CD4-positive, CD25-positive, alpha-beta regulatory T cell (primary cell): ENCODE measurements at regions not wholly inside any gene's neighbourhood (a gene's known extent, or its start where the extent isn't known, plus 50 kb on each side); places are given as distances from the start of the nearest gene placed in this dataset.

Experiments used
- ATAC-seq, 2 donors: fragments of 150-1000 bp; cut with Tn5 transposase; one replicate each; pipeline ENCODE4 v1.10.0; 2021; ENCODE audit warnings: low read depth in 2 of 2, moderate number of reproducible peaks in 2 of 2, moderate library complexity in 1 of 2
- DNase-seq, 3 donors: peaks; one replicate each; pipeline versions ENCODE4 v3.0.0 to v3.0.0-alpha.2; 2012 to 2022; ENCODE audit warnings: mixed read lengths in 1 of 3
- H3K27ac ChIP-seq: one replicate; pipeline ENCODE4 v1.7.0; 2013; ENCODE audit warnings: mild to moderate bottlenecking, low read length; ENCODE audit not compliant: insufficient read depth, poor library complexity, severe bottlenecking
- H3K27me3 ChIP-seq: one replicate; pipeline ENCODE4 v1.7.0; 2013; ENCODE audit warnings: low read length; ENCODE audit not compliant: control insufficient read depth, insufficient read depth
- H3K36me3 ChIP-seq: one replicate; pipeline ENCODE4 v1.7.0; 2013; ENCODE audit warnings: mild to moderate bottlenecking, low read length, moderate library complexity; ENCODE audit not compliant: control insufficient read depth, insufficient read depth
- H3K4me1 ChIP-seq: 2 replicates; pipeline ENCODE4 v1.7.0; 2013; ENCODE audit warnings: mild to moderate bottlenecking, low read length; ENCODE audit not compliant: insufficient read depth, control insufficient read depth, poor library complexity, severe bottlenecking
- H3K4me3 ChIP-seq: one replicate; pipeline ENCODE4 v1.7.0; 2013; ENCODE audit warnings: low read depth, mild to moderate bottlenecking, low read length, moderate library complexity
- H3K9me3 ChIP-seq, 2 experiments: 1 replicate in 1 of 2; 2 replicates in 1 of 2; pipeline ENCODE4 v1.7.0; 2013; ENCODE audit warnings: low read length in 2 of 2, mild to moderate bottlenecking in 1 of 2, moderate library complexity in 1 of 2; ENCODE audit not compliant: control insufficient read depth in 2 of 2
- H3K27ac Mint-ChIP-seq, 3 donors: one replicate each; pipeline ENCODE4 v1.8.0; 2020 to 2022; ENCODE audit warnings: mild to moderate bottlenecking in 3 of 3, mixed read lengths in 3 of 3, moderate library complexity in 2 of 3
- H3K27me3 Mint-ChIP-seq: one replicate; pipeline ENCODE4 v1.8.0; 2022; ENCODE audit warnings: mild to moderate bottlenecking, mixed read lengths
- H3K36me3 Mint-ChIP-seq: one replicate; pipeline ENCODE4 v1.8.0; 2020; ENCODE audit warnings: mixed read lengths
- H3K4me1 Mint-ChIP-seq, 4 donors: one replicate each; pipeline ENCODE4 v1.8.0; 2020 to 2022; ENCODE audit warnings: mixed read lengths in 4 of 4, mild to moderate bottlenecking in 1 of 4
- H3K4me3 Mint-ChIP-seq, 4 donors: one replicate each; pipeline ENCODE4 v1.8.0; 2020 to 2022; ENCODE audit warnings: mild to moderate bottlenecking in 4 of 4, mixed read lengths in 4 of 4, moderate library complexity in 3 of 4
- H3K9me3 Mint-ChIP-seq, 7 donors: one replicate each; pipeline ENCODE4 v1.8.0; 2020 to 2022; ENCODE audit warnings: mixed read lengths in 7 of 7, mild to moderate bottlenecking in 3 of 7, moderate library complexity in 2 of 7

GRCh38 chr1:56409112-56409691, 170.2 kb downstream of the PLPP3 start:
- no peaks in the 10 kb centered on the region for H3K9me3 ChIP-seq
- H3K27ac Mint-ChIP-seq, result no peak overlapping the region
- no peaks in the 10 kb centered on the region for H3K4me1 Mint-ChIP-seq
- no peaks in the 10 kb centered on the region for H3K36me3 Mint-ChIP-seq
- no peak overlapping the region for H3K27ac ChIP-seq
- H3K27me3 ChIP-seq, result no peaks in the 10 kb centered on the region
- H3K27me3 Mint-ChIP-seq, result no peaks in the 10 kb centered on the region
- peak in 1 of 3 donors; percentile 1 for DNase-seq
- H3K36me3 ChIP-seq, result no peaks in the 10 kb centered on the region
- no peaks in the 10 kb centered on the region for H3K4me1 ChIP-seq
- no peak overlapping the region for H3K4me3 ChIP-seq
- H3K9me3 Mint-ChIP-seq, result peaks cover 0 to 3% (median 1%) of the 10 kb centered on the region in 7 donors
- no peak overlapping the region for H3K4me3 Mint-ChIP-seq
- no peak for ATAC-seq

GRCh38 chr1:56406821-56407220, 172.5 kb downstream of the PLPP3 start:
- Histone ChIP-seq H3K4me1 (no peaks in the 10 kb centered on the region), H3K4me3 (no peak overlapping the region), H3K27ac (no peak overlapping the region), H3K9me3 (no peaks in the 10 kb centered on the region), H3K27me3 (no peaks in the 10 kb centered on the region), H3K36me3 (no peaks in the 10 kb centered on the region)
- no peak overlapping the region for H3K4me3 Mint-ChIP-seq
- H3K9me3 Mint-ChIP-seq, result peaks cover 0 to 3% (median 2%) of the 10 kb centered on the region in 7 donors
- no peak for ATAC-seq
- DNase-seq, result no peak
- no peaks in the 10 kb centered on the region for H3K27me3 Mint-ChIP-seq
- H3K4me1 Mint-ChIP-seq, result no peaks in the 10 kb centered on the region
- H3K27ac Mint-ChIP-seq, result no peak overlapping the region
- H3K36me3 Mint-ChIP-seq, result no peaks in the 10 kb centered on the region

- DNase-seq (no peak), ATAC-seq (no peak)
- Histone ChIP-seq H3K4me3 (no peak overlapping the region), H3K4me1 (no peaks in the 10 kb centered on the region), H3K9me3 (no peaks in the 10 kb centered on the region), H3K27ac (no peak overlapping the region), H3K36me3 (no peaks in the 10 kb centered on the region), H3K27me3 (no peaks in the 10 kb centered on the region)
- Mint-ChIP-seq H3K36me3 (no peaks in the 10 kb centered on the region), H3K4me1 (no peaks in the 10 kb centered on the region), H3K27ac (no peak overlapping the region), H3K9me3 (peaks cover 0 to 5% (median 2%) of the 10 kb centered on the region in 7 donors), H3K4me3 (no peak overlapping the region), H3K27me3 (peaks cover 6% of the 10 kb centered on the region)
These were observed 174.8 kb downstream of the PLPP3 start for GRCh38 chr1:56404561-56405030.

- H3K4me1 Mint-ChIP-seq, result no peaks in the 10 kb centered on the region
- H3K27ac ChIP-seq, result no peak overlapping the region
- no peak for DNase-seq
- H3K27ac Mint-ChIP-seq, result no peak overlapping the region
- H3K4me3 Mint-ChIP-seq, result no peak overlapping the region
- no peaks in the 10 kb centered on the region for H3K4me1 ChIP-seq
- no peaks in the 10 kb centered on the region for H3K27me3 ChIP-seq
- H3K9me3 ChIP-seq, result no peaks in the 10 kb centered on the region
- H3K36me3 ChIP-seq, result no peaks in the 10 kb centered on the region
- no peak for ATAC-seq
- H3K36me3 Mint-ChIP-seq, result no peaks in the 10 kb centered on the region
- peaks cover 6% of the 10 kb centered on the region for H3K27me3 Mint-ChIP-seq
- no peak overlapping the region for H3K4me3 ChIP-seq
- H3K9me3 Mint-ChIP-seq, result peaks cover 0 to 5% (median 1%) of the 10 kb centered on the region in 7 donors
These were observed 175.3 kb downstream of the PLPP3 start for GRCh38 chr1:56404066-56404465.

- Mint-ChIP-seq H3K27me3 (peaks cover 6% of the 10 kb centered on the region), H3K27ac (no peak overlapping the region), H3K9me3 (peaks cover 0 to 5% (median 1%) of the 10 kb centered on the region in 7 donors), H3K36me3 (no peaks in the 10 kb centered on the region), H3K4me1 (no peaks in the 10 kb centered on the region), H3K4me3 (no peak overlapping the region)
- H3K27me3 ChIP-seq, result no peaks in the 10 kb centered on the region
- ATAC-seq (no peak), DNase-seq (no peak)
- H3K9me3 ChIP-seq, result no peaks in the 10 kb centered on the region
- H3K4me1 ChIP-seq, result no peaks in the 10 kb centered on the region
- no peaks in the 10 kb centered on the region for H3K36me3 ChIP-seq
- H3K4me3 ChIP-seq, result no peak overlapping the region
- H3K27ac ChIP-seq, result no peak overlapping the region
These were observed 176.0 kb downstream of the PLPP3 start for GRCh38 chr1:56403321-56403720.

- Mint-ChIP-seq H3K4me1 (no peaks in the 10 kb centered on the region), H3K27ac (no peak overlapping the region), H3K9me3 (peaks cover 0 to 6% (median 3%) of the 10 kb centered on the region in 7 donors), H3K27me3 (peaks cover 6% of the 10 kb centered on the region), H3K4me3 (no peak overlapping the region), H3K36me3 (no peaks in the 10 kb centered on the region)
- no peak overlapping the region for H3K27ac ChIP-seq
- DNase-seq, result no peak
- H3K4me3 ChIP-seq, result no peak overlapping the region
- no peaks in the 10 kb centered on the region for H3K4me1 ChIP-seq
- H3K9me3 ChIP-seq, result no peaks in the 10 kb centered on the region
- H3K27me3 ChIP-seq, result no peaks in the 10 kb centered on the region
- ATAC-seq, result no peak
- no peaks in the 10 kb centered on the region for H3K36me3 ChIP-seq
These were observed 178.2 kb downstream of the PLPP3 start for GRCh38 chr1:56401191-56401590.

- DNase-seq, result no peak
- H3K27ac Mint-ChIP-seq, result peak overlapping the region in 1 of 3 donors; percentile 20
- H3K9me3 Mint-ChIP-seq, result peaks cover 0 to 6% (median 3%) of the 10 kb centered on the region in 7 donors
- H3K27me3 Mint-ChIP-seq, result peaks cover 6% of the 10 kb centered on the region
- no peak overlapping the region for H3K4me3 ChIP-seq
- no peaks in the 10 kb centered on the region for H3K36me3 Mint-ChIP-seq
- H3K9me3 ChIP-seq, result no peaks in the 10 kb centered on the region
- H3K4me1 Mint-ChIP-seq, result no peaks in the 10 kb centered on the region
- H3K4me1 ChIP-seq, result no peaks in the 10 kb centered on the region
- no peaks in the 10 kb centered on the region for H3K27me3 ChIP-seq
- no peak overlapping the region for H3K27ac ChIP-seq
- no peak for ATAC-seq
- no peaks in the 10 kb centered on the region for H3K36me3 ChIP-seq
- H3K4me3 Mint-ChIP-seq, result no peak overlapping the region
These were observed 178.8 kb downstream of the PLPP3 start for GRCh38 chr1:56400526-56400925.

- Histone ChIP-seq H3K4me1 (no peaks in the 10 kb centered on the region), H3K4me3 (no peak overlapping the region), H3K27ac (no peak overlapping the region), H3K9me3 (no peaks in the 10 kb centered on the region), H3K36me3 (no peaks in the 10 kb centered on the region), H3K27me3 (no peaks in the 10 kb centered on the region)
- no peaks in the 10 kb centered on the region for H3K36me3 Mint-ChIP-seq
- peaks cover 6% of the 10 kb centered on the region for H3K27me3 Mint-ChIP-seq
- no peaks in the 10 kb centered on the region for H3K4me1 Mint-ChIP-seq
- DNase-seq (no peak), ATAC-seq (no peak)
- H3K4me3 Mint-ChIP-seq, result no peak overlapping the region
- H3K27ac Mint-ChIP-seq, result no peak overlapping the region
- H3K9me3 Mint-ChIP-seq, result peaks cover 0 to 6% (median 3%) of the 10 kb centered on the region in 7 donors
These were observed 179.6 kb downstream of the PLPP3 start for GRCh38 chr1:56399795-56400194.
